Testis (tissue), 2 donors: ENCODE measurements at regions not wholly inside any gene's neighbourhood (a gene's known extent, or its start where the extent isn't known, plus 50 kb on each side); places are given as distances from the start of the nearest gene placed in this dataset.

Experiments used
- POLR2A ChIP-seq: fragments of 450-650 bp; IDR thresholded peaks from one replicate; pipeline ENCODE4 v1.6.1; 2017; ENCODE audit warnings: antibody characterized with exemption, mild to moderate bottlenecking, moderate library complexity
- TF ChIP-seq, protein P1 (sequence below), 3 experiments: fragments of 450-650 bp in 2 of 3; fragments of 200-600 bp in 1 of 3; sonication (generic) in 1 of 3; IDR thresholded peaks; one replicate each; pipeline ENCODE4 v1.5.1; 2016 to 2019; ENCODE audit warnings: antibody characterized with exemption in 3 of 3, mild to moderate bottlenecking in 2 of 3, moderate library complexity in 1 of 3

DNA sequence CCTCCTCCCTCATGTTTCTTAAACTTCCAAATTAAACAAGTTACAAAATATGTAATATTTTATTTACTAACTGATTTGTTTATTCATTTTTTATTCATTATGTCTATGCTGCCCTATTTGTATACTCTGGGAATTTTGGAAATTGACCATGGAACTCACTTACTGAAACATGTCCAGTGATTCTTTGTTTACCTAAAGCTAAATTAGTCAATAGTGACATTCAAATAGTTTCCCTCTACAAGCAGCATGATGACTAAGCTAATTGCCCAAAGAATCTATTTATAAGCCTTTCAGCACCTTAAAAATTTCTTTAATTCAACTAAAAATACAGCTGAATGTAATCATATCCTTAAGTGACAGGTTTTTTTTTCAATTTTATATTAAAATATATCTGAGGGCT lies 437.7 kb downstream of the SI start:
- TF ChIP-seq, protein P1, sequence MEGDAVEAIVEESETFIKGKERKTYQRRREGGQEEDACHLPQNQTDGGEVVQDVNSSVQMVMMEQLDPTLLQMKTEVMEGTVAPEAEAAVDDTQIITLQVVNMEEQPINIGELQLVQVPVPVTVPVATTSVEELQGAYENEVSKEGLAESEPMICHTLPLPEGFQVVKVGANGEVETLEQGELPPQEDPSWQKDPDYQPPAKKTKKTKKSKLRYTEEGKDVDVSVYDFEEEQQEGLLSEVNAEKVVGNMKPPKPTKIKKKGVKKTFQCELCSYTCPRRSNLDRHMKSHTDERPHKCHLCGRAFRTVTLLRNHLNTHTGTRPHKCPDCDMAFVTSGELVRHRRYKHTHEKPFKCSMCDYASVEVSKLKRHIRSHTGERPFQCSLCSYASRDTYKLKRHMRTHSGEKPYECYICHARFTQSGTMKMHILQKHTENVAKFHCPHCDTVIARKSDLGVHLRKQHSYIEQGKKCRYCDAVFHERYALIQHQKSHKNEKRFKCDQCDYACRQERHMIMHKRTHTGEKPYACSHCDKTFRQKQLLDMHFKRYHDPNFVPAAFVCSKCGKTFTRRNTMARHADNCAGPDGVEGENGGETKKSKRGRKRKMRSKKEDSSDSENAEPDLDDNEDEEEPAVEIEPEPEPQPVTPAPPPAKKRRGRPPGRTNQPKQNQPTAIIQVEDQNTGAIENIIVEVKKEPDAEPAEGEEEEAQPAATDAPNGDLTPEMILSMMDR (IDR thresholded peaks at IDR 0.05) = no peak
- no peak for TF ChIP-seq POLR2A
